Renal cortical epithelial cell (primary cell): ENCODE measurements at regions not wholly inside any gene's neighbourhood (a gene's known extent, or its start where the extent isn't known, plus 50 kb on each side); places are given as distances from the start of the nearest gene placed in this dataset.

Experiments used
- DNase-seq: peaks from one replicate; pipeline ENCODE4 v3.0.0-alpha.2; 2011; ENCODE audit warnings: low read depth

DNA sequence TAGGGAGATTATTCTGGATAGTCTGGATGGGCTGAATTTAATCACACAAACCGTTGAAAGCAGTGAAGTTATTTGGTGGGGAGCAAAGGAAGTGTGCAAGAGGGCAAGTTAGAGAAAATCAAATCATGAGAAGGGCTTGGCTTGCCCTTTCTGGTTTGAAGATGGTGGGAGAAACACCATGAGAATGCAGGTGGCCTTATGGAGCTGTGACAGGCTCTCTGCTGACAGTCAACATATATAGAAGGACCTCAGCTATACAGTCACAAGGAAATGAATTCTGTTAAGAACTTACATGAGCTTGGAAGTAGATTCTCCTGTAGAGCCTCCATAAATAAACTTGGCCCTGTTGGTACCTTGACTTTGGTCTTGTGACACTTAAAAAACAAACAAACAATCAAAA lies 72.3 kb downstream of the GMNC start:
- DNase-seq, result no peak

DNA sequence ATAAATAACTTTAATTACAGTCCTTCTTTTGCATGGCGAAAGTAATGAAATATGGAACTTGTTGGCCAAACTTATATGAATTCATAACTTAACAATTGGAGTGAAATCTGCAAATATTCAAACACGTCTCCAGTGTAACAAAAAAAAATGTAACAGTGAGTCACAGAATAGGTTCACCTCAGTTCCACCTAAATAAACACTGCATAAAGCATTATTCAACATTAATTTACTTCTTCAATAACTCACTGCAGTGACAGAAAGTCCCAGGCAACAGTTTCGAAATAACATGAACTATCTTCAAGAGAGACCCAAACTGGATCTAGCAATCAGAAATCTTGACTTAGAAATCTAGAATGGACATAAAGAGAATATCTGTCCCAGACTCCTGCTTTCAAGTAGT lies 75.6 kb downstream of the GMNC start:
- DNase-seq, result no peak

DNA sequence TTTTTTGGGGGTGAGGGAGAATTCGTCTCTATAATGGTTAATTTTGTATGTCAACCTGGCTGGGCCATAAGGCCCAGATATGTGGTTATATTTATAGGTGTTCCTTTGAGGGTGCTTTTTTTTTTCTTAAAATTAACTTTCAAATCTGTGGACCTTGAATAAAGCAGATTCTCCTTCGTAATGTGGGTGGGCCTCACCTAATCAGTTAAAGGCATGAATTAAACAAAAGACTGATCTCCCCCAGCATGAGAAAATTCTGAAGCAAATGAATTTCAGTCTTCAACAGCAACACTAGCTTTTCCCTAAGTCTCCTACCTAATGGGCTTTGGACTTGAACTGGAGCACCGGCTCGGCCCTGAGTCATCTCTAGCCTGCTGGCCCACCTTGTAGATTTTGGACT lies 77.4 kb downstream of the GMNC start:
- no peak for DNase-seq

DNA sequence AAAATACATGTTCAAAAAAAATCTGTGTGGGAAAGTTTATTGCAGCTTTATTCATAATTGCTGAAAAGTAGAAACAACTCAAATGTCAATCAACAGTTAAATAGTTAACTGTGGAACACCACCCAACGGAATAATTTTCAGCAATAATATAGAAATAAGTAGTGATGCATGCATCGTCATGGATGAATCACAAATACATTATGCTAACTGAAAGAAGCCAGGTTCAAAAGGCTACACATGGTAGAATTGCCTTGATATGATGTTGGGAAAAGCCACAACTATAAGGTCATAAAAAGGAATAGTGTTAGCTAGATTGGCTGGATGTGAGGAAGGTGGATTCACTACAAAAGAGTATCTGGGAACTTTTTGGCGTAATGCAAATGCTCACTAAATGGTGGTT lies 82.0 kb downstream of the GMNC start:
- no peak for DNase-seq

DNA sequence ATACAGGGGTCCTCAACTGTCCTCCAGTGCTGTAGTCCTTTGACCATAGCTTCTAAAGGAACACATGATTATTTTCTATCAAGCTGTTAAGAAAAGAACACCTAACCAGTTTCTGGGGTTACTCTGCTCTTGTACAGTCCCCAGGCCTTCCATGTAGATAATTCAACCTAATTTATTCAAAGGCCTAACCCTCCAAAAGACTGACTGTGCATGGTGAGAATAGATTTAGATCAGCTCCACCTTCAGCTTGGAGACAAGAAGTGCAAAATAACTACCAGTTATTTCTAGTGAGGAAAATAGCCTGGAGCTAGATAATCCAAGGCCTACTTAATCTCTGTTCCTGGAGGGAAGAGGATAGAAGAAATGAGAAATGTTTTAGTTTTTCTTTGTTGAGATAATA lies 87.9 kb downstream of the GMNC start:
- no peak for DNase-seq

DNA sequence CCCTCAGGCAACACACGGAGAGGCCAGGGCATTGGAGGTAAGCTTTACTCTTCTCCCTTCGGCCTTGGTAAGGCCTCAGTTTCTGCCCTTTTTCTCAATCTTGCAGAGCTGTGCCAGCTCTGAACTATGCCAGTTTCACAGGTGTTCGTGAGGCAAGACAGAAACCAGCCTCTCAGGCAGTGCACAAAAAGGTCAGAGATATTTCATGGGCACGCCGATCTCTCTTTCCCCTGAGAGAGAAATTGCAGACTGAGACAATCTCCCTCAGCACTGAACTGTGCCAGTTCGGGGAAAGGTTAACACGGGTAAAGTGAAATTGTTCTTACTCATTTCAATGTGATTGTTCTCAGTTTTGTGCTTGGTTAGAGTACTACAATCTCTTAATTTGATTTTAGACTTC lies 88.5 kb downstream of the GMNC start:
- no peak for DNase-seq

DNA sequence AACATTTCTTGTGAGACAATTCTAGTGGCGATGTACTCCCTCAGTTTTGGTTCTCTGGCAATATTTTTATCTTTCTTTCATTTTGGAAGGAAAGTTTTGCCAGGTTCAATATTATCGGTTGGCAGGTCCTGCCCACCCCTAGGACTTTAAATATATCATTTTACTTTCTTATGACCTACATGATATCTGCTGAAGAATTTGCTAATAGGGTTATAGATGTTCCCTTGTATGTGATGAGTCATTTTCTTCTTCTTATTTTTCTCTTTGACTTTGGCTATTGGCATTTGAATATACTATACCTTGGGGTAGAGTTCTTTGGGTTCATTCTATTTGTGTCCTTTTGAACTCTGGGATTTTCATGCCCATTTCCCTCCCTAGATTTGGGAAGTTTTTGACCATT lies 89.7 kb downstream of the GMNC start:
- DNase-seq, result no peak

DNA sequence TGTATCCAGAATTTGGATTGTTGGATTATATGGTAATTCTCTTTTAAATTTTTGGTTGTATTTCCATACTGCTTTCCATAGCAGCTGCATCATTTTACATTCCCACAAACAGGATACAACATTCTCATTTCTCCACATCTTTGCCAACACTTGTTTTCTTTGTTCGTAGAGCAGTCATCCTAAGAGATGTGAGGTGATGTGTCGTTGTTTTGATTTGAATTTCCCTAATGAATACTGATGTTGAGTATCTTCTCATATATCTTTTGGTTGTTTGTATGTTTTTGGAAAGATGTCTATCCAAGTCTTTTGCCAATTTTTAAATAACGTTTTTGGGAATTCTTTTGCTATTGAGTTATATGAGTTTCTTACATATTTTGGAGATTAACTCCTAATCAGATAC lies 93.6 kb downstream of the GMNC start:
- no peak for DNase-seq

DNA sequence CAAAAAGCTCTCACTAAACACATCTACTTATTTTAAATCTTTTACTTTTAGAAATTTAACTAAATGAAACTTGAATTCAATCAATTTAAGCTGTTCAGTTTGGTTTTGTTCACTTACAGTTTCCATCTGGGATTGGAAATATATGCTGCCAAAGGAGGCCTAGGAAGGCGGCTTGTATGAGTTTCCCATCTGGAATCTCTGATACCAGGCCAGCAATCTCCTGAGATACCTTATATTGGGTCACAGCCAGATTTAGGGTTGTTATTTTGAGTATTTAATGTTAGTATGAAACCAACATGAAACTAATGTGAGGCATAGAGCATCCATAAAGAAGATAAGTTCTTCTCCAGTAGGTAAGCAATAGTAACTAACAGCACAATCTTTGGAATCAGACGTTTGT lies 94.6 kb downstream of the GMNC start:
- no peak for DNase-seq

DNA sequence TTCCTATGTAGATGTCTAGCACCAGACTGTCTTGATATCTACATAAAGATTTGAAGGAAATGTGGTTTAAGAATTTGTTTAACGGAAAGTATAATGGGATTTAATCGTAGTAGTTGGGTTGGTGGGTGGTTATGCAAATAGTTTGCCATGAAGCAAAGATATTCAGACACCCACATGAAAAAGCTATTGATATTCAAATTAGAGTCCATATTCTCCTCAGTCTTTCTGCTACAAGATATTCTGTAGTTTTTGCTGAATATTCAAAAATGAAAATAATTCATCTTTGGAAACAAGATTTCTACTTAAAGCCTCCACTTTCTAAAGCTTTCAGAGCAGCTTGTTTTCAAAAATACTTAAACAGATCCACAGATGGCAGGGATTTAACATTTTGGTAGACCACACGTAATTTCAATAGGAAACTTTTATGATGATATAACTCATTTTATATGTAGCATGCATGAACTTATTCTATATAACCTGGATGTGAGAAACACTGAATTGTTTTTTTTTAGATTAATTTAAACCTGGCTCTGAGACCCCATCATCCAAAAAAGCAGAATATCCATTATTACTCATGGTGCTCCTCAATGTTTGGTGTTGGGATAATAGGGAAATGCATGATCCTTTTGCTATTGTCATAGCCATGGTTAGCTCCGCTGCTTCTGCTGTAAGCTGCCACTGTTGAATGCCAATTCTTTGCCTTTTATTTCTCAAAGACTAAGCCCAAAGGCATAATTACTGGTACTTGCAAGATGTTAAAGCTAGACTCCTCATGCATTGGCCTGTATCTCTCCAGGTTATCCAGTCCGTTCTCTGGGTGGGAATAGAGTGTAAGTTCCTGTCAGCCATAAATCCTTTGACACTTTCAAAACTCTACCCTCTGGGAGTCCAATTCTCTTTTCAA lies 98.0 kb downstream of the GMNC start:
- DNase-seq, result no peak

DNA sequence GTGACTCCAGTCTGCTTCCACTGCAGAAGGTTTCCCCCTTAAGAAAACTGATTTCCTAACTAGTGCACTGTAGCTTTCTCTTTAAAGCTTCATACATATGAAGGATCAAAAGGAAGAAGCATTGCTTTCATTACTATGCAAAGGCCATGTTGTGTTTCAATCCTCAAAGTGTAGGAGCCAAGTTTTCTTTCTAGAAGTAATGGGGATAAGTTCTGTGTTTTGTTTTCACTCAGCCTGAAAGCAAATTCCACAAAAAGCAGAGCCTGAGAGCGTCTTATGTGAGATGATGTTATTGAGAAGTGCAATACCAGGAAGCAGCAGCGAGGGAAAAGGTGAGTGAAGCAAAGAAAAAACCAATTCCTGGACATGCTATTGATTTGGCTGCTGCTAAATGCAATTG lies 99.7 kb downstream of the GMNC start:
- DNase-seq, result no peak

DNA sequence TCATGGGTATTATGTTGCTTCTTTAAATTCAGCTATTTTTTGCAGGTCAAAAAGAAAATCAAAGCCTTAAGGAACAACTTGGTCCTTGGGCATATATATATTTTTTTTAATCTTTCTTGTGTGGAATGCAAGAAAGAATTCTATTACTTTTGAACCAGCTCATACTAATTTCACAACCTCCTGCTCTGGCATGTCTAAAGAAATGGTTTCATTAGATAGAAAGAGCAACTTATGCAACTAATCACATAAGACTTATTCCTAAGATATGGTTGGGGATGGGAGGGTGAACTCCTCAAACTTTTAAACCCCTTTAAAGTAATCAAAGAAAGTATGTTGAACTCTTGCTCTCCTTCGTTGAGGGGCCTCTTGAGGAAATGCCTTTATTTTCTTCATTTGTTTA lies 114.9 kb downstream of the GMNC start:
- peak; percentile 6 for DNase-seq

DNA sequence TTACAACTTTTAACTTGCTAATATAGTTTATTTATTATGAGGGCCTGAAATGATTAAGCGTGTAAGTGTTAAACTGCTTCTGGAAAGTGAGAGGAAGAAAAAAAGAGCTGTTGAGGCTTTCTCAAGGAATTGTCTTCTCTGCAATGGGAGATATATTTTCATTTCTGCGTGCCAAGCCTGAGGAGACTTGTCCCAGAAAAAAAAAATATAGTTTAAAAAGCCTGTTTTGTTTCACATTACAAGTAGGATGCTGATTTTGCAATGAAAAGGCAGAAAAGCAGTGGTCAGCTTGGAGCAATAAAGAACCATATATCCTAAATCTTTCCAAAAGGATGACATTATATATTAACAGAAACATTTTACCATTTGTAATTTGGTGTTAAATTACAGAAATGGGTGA lies 115.5 kb downstream of the GMNC start:
- no peak for DNase-seq

DNA sequence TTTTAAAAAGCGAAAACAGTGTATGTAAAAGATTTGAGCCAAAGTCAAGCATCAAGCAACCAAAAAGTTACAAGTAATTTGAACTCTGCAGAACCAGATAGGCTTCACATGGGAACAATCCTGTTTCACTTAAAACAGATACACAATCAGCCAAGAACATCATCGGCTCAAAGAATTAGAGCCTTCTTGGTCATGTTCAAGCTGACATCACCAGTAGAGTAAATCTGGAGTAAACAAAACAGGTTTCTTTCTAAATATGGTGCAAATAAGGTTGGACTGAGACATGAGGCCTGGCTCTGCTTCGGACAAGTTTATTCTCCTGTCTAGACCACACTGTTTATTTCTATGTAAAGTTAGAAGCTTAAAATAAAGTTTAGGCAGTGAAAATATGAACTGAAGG lies 116.0 kb downstream of the GMNC start:
- DNase-seq, result no peak

DNA sequence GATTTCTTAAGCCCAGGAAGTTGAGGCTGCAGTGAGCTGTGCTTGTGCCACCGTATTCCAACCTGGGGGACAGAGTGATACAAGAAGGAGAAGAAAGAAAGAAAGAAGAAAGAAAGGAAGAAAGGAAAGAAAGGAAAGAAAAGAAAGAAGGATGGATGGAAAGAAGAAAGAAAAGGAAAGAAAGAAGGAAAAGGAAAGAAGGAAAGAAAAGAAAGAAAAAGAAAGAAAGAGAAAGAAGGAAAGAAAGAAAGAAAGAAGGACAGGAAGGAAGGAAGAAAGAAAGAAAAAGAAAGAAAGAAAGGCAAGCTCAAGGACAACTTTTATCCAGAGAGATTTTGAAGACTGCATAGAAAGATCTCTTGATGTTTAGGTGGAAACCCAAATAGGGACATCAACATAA lies 120.7 kb downstream of the GMNC start:
- DNase-seq, result no peak

DNA sequence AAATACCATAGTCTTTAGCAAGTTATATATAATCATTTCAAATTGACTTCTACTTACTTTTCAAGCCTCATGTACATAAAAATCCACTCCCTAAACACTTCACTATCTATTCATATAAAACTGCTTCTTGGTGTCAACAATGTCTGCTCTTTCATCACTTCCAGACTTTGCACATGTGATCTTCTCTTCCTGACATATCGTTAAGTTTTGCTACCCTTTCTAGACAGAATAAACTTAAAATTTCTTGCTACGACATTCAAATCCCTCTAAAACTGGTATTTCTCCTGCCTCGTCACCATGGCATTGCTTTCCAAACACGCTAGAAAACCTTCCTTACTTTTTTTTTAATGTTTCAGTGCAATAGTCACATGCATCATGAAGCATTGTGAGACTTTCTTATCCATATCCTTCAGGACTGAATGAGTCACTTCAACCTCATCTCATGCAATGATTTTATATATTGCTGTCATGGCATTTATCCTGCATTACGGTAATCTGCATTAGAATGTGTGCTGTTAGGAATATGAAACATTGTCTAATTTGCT lies 122.8 kb downstream of the GMNC start:
- DNase-seq, result no peak

DNA sequence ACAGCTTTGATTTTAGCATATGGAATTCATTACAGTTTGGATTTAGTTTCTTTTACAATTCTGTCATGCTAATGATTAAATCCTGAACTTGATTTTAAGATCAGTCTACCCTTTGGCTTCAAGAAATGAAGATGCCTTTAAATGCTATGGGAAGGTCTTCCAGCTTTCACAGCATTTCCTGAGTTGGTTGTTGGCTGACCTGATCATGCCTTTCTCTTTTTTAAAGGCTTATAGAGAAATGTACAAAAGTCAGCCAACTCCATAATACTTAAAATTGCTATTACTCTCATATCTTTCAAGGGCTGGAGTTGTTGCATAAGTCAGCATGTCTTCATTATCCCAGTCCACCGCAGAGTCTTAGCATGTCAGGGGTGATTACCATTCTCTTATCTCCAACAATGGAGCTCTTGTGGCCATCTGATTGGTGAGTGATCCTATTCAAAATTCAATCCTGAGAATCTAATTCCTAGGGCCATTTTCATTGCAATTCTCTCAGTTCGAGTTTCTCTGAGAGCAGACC lies 123.8 kb downstream of the GMNC start:
- no peak for DNase-seq

DNA sequence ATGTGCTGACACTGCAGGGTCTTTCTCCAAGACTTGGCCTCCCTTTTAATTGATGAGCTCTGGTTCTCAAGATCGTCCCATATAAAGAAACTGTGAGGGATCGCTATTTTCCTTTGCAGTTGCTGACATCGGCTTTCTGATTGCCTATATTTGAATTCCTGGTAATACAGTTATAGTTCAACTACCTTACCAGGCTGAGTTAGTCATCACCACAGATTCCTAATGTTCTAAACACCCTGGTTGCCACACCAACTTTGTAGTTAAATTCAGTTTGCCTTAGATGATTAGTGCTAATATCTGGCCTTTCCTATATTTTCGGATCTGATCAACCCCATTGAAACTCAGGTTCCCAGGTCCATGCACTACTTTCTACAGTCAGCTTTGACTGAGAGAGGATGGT lies 125.0 kb downstream of the GMNC start:
- peak; percentile 76 for DNase-seq

DNA sequence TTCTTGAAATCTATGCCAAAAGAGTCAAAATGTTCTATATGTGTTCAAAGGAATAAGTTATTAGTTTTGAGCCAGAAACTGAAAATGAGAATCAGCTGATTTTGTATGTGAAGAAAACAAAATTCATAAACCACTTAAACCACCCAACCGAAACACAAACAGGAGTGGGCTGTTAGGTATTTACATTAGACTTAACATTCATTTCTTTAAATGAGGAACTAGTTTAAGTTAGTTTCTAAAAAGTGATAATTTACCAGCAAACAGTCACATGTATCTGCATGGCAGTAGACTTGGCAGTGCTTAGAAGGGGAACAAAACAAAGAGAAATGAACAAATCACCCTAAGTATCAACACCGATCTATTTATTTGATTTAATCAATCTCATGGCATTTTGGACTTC lies 128.0 kb downstream of the GMNC start:
- DNase-seq, result no peak

DNA sequence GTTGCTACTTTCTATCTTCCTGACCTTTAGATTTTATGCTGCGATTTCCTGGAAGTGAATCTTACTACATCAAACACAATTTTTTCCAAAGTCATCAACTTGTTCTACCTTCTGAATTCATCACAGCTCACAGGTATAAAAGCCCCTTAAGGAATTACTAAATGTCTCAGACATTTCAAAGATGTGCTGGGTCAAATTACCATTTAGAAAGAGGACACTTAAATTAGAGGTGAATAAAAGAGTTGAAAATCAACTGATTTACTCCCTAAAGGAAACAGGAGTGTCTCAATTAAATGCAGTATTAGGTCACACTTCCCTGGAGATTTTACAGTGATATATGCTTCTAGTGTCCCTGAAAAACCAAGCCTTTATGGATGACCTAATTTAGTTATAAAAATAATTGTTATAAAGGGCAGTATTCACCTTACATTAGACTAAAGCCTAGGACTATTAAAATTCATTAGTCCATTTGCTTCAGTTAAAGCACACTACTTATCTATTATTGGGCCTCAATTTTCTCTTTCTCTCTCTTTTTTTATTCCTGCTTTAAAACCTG lies 128.8 kb downstream of the GMNC start:
- no peak for DNase-seq

DNA sequence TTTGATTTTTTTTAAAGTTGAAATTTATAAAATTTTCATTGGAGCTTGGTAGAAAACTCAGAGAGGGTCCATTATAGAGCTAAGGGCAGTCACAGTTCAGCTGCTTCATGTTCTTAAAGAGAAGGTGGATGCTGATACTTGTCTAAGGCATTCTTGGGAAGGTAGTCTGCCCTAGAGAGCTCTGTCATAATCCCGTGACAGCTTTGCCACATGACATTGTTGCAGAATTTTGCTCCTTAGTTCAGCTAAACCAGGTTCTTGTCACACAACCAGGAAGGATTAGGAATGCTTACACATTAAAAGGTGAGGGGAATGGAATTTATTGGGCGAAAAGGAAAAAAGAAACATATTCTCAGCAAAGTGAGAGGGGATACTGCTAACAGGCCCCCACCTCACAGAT lies 130.9 kb downstream of the GMNC start:
- no peak for DNase-seq

DNA sequence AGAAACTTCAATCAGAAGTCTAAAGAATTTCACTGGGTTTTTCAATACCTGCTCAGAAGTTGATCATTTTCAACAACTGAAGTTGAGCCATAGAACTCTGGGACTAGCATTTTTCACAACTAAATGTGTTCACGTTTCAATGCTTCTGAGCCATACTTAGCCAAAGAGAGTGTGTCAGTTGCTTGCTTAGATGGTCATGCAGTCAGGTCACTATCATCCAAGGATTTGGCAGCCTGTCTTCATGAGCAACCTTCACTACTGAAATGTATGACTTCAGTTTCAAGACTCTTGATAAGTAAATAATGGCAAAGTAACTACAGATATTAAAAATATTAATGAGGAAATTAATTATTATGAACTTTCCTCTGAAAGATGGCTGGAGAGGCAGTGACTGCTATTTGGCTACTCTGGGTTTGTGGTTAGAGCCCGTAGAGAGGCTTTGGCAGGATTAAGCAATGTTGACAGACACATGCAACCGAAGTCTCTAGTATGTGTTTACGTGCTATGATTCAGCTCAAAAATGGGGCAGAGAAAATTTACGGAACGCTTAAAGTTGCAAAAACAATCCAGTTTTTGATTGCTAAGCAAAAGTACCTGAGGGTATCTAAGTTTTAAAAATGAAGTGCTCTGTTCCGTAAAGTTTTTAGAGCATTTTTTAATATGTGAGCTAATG lies 133.8 kb downstream of the GMNC start:
- DNase-seq, result no peak
